WTC11 (cell line): ENCODE measurements at regions not wholly inside any gene's neighbourhood (a gene's known extent, or its start where the extent isn't known, plus 50 kb on each side); places are given as distances from the start of the nearest gene placed in this dataset.

ENCODE experiments used
- ATAC-seq: fragments of 200-7000 bp; cut with Tn5 transposase; 2 replicates; pipeline ENCODE4 v1.10.0; 2021; ENCODE audit warnings: mild to moderate bottlenecking, moderate library complexity
- CTCF ChIA-PET: fragments of 300-600 bp; sonication (Branson Sonifier 250); formaldehyde crosslinking; loops from one replicate; lab custom pipeline; 2021; ENCODE audit warnings: antibody characterized with exemption; lab: Charles Lee
- POLR2A ChIA-PET: fragments of 350-600 bp; sonication (Branson Sonifier 250); formaldehyde crosslinking; loops from one replicate; lab custom pipeline; 2021; ENCODE audit warnings: antibody characterized with exemption; lab: Charles Lee
- DNase-seq: peaks from one replicate; pipeline ENCODE4 v3.0.0; 2021; ENCODE audit warnings: low spot score
- H3K27ac Mint-ChIP-seq: 2 replicates; pipeline ENCODE4 v1.8.0; 2021; ENCODE audit warnings: mixed read lengths
- H3K27me3 Mint-ChIP-seq: 2 replicates; pipeline ENCODE4 v1.8.0; 2021; ENCODE audit warnings: low read depth, mild to moderate bottlenecking, moderate library complexity, mixed read lengths
- H3K36me3 Mint-ChIP-seq: 2 replicates; pipeline ENCODE4 v1.8.0; 2021; ENCODE audit warnings: mixed read lengths
- H3K4me1 Mint-ChIP-seq: 2 replicates; pipeline ENCODE4 v1.8.0; 2022; ENCODE audit warnings: mixed read lengths
- H3K4me3 Mint-ChIP-seq: 2 replicates; pipeline ENCODE4 v1.8.0; 2021; ENCODE audit warnings: mild to moderate bottlenecking, moderate library complexity, mixed read lengths
- H3K9me3 Mint-ChIP-seq: 2 replicates; pipeline ENCODE4 v1.8.0; 2021; ENCODE audit warnings: mixed read lengths
- ARID4B ChIP-seq: sonication (generic); formaldehyde crosslinking; IDR thresholded peaks from 2 replicates; pipeline ENCODE4 v1.8.0; 2023; ENCODE audit warnings: missing genetic modification reagents, mild to moderate bottlenecking, borderline replicate concordance
- ATF1 ChIP-seq: sonication (generic); formaldehyde crosslinking; IDR thresholded peaks from 2 replicates; pipeline ENCODE4 v1.8.1; 2023; ENCODE audit warnings: mild to moderate bottlenecking, moderate library complexity, missing genetic modification reagents
- CDX4 ChIP-seq: fragments of 250-450 bp; sonication (Bioruptor Pico); IDR thresholded peaks from 2 replicates; pipeline ENCODE4 v1.9.0; 2021; ENCODE audit warnings: moderate library complexity, mild to moderate bottlenecking, inconsistent platforms, borderline replicate concordance
- E2F4 ChIP-seq: sonication (generic); formaldehyde crosslinking; IDR thresholded peaks from 2 replicates; pipeline ENCODE4 v1.8.1; 2022; ENCODE audit warnings: low read depth, mild to moderate bottlenecking, moderate library complexity, missing genetic modification reagents, borderline replicate concordance
- FOXP1 ChIP-seq: sonication (generic); formaldehyde crosslinking; IDR thresholded peaks from 2 replicates; pipeline ENCODE4 v1.8.0; 2022; ENCODE audit warnings: missing genetic modification reagents, mild to moderate bottlenecking, moderate library complexity, borderline replicate concordance
- JUN ChIP-seq: sonication (generic); formaldehyde crosslinking; IDR thresholded peaks from 2 replicates; pipeline ENCODE4 v1.8.0; 2023; ENCODE audit warnings: mild to moderate bottlenecking, missing genetic modification reagents
- MYBL2 ChIP-seq: sonication (generic); formaldehyde crosslinking; IDR thresholded peaks from 2 replicates; pipeline ENCODE4 v1.8.1; 2023; ENCODE audit warnings: mild to moderate bottlenecking, moderate library complexity, missing genetic modification reagents
- PRDM15 ChIP-seq: sonication (generic); formaldehyde crosslinking; IDR thresholded peaks from 2 replicates; pipeline ENCODE4 v1.8.0; 2022; ENCODE audit warnings: missing genetic modification reagents
- PREB ChIP-seq: sonication (generic); formaldehyde crosslinking; IDR thresholded peaks from 2 replicates; pipeline ENCODE4 v1.8.1; 2022; ENCODE audit warnings: mild to moderate bottlenecking, missing genetic modification reagents, moderate library complexity, borderline replicate concordance
- RELA ChIP-seq: sonication (generic); formaldehyde crosslinking; IDR thresholded peaks from 2 replicates; pipeline ENCODE4 v1.8.1; 2022; ENCODE audit warnings: missing genetic modification reagents, mild to moderate bottlenecking, borderline replicate concordance
- SMAD4 ChIP-seq: sonication (generic); formaldehyde crosslinking; IDR thresholded peaks from 2 replicates; pipeline ENCODE4 v1.8.0; 2022; ENCODE audit warnings: mild to moderate bottlenecking, missing genetic modification reagents
- TCF7 ChIP-seq: sonication (generic); formaldehyde crosslinking; IDR thresholded peaks from 2 replicates; pipeline ENCODE4 v1.8.0; 2022; ENCODE audit warnings: mild to moderate bottlenecking, low read depth, missing genetic modification reagents, moderate library complexity
- TEAD1 ChIP-seq: sonication (generic); formaldehyde crosslinking; IDR thresholded peaks from 2 replicates; pipeline ENCODE4 v1.8.0; 2022; ENCODE audit warnings: mild to moderate bottlenecking, missing genetic modification reagents
- USF2 ChIP-seq: sonication (generic); formaldehyde crosslinking; IDR thresholded peaks from 2 replicates; pipeline ENCODE4 v1.8.1; 2023; ENCODE audit warnings: mild to moderate bottlenecking, missing genetic modification reagents, moderate library complexity
- ZNF396 ChIP-seq: fragments of 250-450 bp; sonication (Bioruptor Pico); IDR thresholded peaks from 2 replicates; pipeline ENCODE4 v1.8.0; 2021; ENCODE audit warnings: mild to moderate bottlenecking, moderate library complexity, borderline replicate concordance
- ZNF512 ChIP-seq: sonication (generic); formaldehyde crosslinking; IDR thresholded peaks from 2 replicates; pipeline ENCODE4 v1.8.1; 2022; ENCODE audit warnings: missing genetic modification reagents, borderline replicate concordance
- ZNF671 ChIP-seq: fragments of 250-450 bp; sonication (Bioruptor Pico); IDR thresholded peaks from 2 replicates; pipeline ENCODE4 v1.8.0; 2021; ENCODE audit warnings: mild to moderate bottlenecking

- no peak for TF ChIP-seq ZNF671 (CRISPR knock-in tag)
- no peak for TF ChIP-seq JUN (CRISPR knock-in tag)
- no peak for TF ChIP-seq FOXP1
- TF ChIP-seq ARID4B (CRISPR knock-in tag): no peak
- no peak for TF ChIP-seq PREB (CRISPR knock-in tag)
- TF ChIP-seq E2F4 (CRISPR knock-in tag): no peak
- no peak for TF ChIP-seq SMAD4 (CRISPR knock-in tag)
- TF ChIP-seq CDX4: no peak
- no peak for TF ChIP-seq ATF1
- TF ChIP-seq PRDM15 (CRISPR knock-in tag): no peak
- TF ChIP-seq ZNF512: no peak
- no peak for TF ChIP-seq MYBL2 (CRISPR knock-in tag)
- TF ChIP-seq USF2: no peak
- no peak for TF ChIP-seq TCF7
- TF ChIP-seq RELA (CRISPR knock-in tag): no peak
- no peak for TF ChIP-seq TEAD1 (CRISPR knock-in tag)
- TF ChIP-seq ZNF396: no peak
- DNase-seq: no peak
- CTCF ChIA-PET: no interaction called here
- POLR2A ChIA-PET: no interaction called here
- no peaks in the 10 kb centered on the region for H3K36me3 Mint-ChIP-seq
- H3K4me1 Mint-ChIP-seq: peaks cover 12% of the 10 kb centered on the region
- no peaks in the 10 kb centered on the region for H3K27me3 Mint-ChIP-seq
- no peak for ATAC-seq
- H3K27ac Mint-ChIP-seq: no peak overlapping the region
- no peaks in the 10 kb centered on the region for H3K9me3 Mint-ChIP-seq
- H3K4me3 Mint-ChIP-seq: no peak overlapping the region
Observed at GRCh38 chr2:180647621-180648020, 332.8 kb upstream of the UBE2E3 start.
